ENCODE measurements at regions not wholly inside any gene's neighbourhood (a gene's known extent, or its start where the extent isn't known, plus 50 kb on each side); places are given as distances from the start of the nearest gene placed in this dataset.
"Not testable (repeated sequence)": the region's sequence is repeated elsewhere in the genome, so short reads cannot be mapped to it uniquely, and the experiment has no call there.

GRCh38 chr18:51330739-51331138 is 133.3 kb upstream of the MEX3C start:
- DNase-seq, result no peak

- DNase-seq, result no peak
These were observed 139.9 kb upstream of the MEX3C start for GRCh38 chr18:51337406-51337805.

- DNase-seq, result no peak
These were observed 142.4 kb upstream of the MEX3C start for GRCh38 chr18:51339856-51340255.

GRCh38 chr18:51340332-51340731 is 142.9 kb upstream of the MEX3C start:
- DNase-seq, result no peak

GRCh38 chr18:51342815-51343214 is 145.3 kb upstream of the MEX3C start:
- DNase-seq, result peak; percentile 4

- DNase-seq, result no peak
These were observed 148.4 kb upstream of the MEX3C start for GRCh38 chr18:51345848-51346391.

GRCh38 chr18:51346404-51346803 is 148.9 kb upstream of the MEX3C start:
- no peak for DNase-seq

GRCh38 chr18:51350081-51350480 is 152.6 kb upstream of the MEX3C start:
- DNase-seq, result no peak

- no peak for DNase-seq
These were observed 158.4 kb upstream of the MEX3C start for GRCh38 chr18:51355841-51356240.

- not testable (repeated sequence) for DNase-seq
These were observed 162.8 kb upstream of the MEX3C start for GRCh38 chr18:51360301-51360700.

GRCh38 chr18:51361130-51361860 is 163.8 kb upstream of the MEX3C start:
- DNase-seq, result no peak

GRCh38 chr18:51363384-51363783 is 165.9 kb upstream of the MEX3C start:
- DNase-seq, result no peak

- no peak for DNase-seq
These were observed 173.5 kb upstream of the MEX3C start for GRCh38 chr18:51370996-51371395.

- no peak for DNase-seq
These were observed 174.4 kb upstream of the MEX3C start for GRCh38 chr18:51371929-51372328.

- DNase-seq, result no peak
These were observed 184.6 kb upstream of the MEX3C start for GRCh38 chr18:51382081-51382480.

- DNase-seq, result no peak
These were observed 185.6 kb upstream of the MEX3C start for GRCh38 chr18:51383116-51383515.

GRCh38 chr18:51383711-51384110 is 186.2 kb upstream of the MEX3C start:
- no peak for DNase-seq

GRCh38 chr18:51385270-51385669 is 187.8 kb upstream of the MEX3C start:
- no peak for DNase-seq

GRCh38 chr18:51390702-51391101 is 193.2 kb upstream of the MEX3C start:
- DNase-seq, result no peak

- no peak for DNase-seq
These were observed 193.7 kb upstream of the MEX3C start for GRCh38 chr18:51391215-51391614.

- DNase-seq, result no peak
These were observed 194.2 kb upstream of the MEX3C start for GRCh38 chr18:51391731-51392130.

GRCh38 chr18:51397347-51397962 is 200.0 kb upstream of the MEX3C start:
- no peak for DNase-seq

GRCh38 chr18:51398104-51398503 is 200.6 kb upstream of the MEX3C start:
- no peak for DNase-seq
